Sciatic nerve (tissue), 2 donors: ENCODE measurements at regions not wholly inside any gene's neighbourhood (a gene's known extent, or its start where the extent isn't known, plus 50 kb on each side); places are given as distances from the start of the nearest gene placed in this dataset.

Source experiments
- ATAC-seq: fragments of 200-7000 bp; cut with Tn5 transposase; one replicate; pipeline ENCODE4 v1.9.1; 2020; ENCODE audit warnings: mild to moderate bottlenecking, moderate library complexity
- DNase-seq: peaks from one replicate; pipeline ENCODE4 v3.0.0-alpha.2; 2020; ENCODE audit warnings: low spot score
- intact Hi-C: fragments of 100-400 bp; cut with DNase I; formaldehyde crosslinking; loops from one replicate; pipeline ENCODE4 v1.14.2; 2022
- donor health status: DM: no; HTN: no; CAD: no.
- donor health status: DM: no; HTN: no; CAD: no.

DNA sequence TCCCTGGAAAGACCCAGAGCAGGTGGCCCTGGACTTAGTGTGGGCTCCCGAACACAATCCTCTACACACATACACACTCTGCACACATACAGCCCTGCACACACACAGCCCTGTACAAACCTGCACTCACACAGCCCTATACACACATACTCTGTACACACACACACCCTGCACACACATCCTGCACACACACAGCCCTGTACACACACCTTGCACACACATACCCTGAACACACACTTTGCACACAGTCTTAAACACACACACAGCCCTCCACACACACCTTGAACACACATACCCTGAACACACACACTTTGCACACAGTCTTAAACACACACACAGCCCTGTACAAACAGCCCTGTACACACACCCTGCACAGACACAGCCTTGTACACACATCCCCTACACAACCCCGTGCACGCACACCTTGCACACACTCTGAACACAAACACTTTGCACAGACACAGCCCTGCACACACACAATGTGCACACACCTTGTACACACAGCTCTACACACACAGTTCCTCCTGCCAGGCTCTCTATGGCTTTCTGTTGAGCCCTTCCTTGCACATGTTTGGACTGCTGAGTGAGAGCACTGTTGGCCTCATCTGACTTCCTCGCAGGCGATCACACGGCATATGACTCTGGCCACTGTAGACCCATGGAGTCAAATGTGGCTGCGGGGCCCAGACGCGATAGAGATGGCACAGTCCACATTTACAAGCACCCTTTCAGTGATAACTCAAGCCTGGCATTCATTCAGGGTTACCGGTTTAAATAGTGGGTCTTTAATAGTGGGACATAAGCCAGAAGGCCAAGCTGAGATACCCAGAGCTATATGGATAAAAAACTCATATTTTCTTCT is 245.7 kb upstream of the IRX1 start:
- DNase-seq (peak; percentile 22), ATAC-seq (no peak)
- intact Hi-C loops, result loop anchor here (1.0 kb wide), 1 partner anchor 45 kb away; no protein-coding TSS in a partner anchor

DNA sequence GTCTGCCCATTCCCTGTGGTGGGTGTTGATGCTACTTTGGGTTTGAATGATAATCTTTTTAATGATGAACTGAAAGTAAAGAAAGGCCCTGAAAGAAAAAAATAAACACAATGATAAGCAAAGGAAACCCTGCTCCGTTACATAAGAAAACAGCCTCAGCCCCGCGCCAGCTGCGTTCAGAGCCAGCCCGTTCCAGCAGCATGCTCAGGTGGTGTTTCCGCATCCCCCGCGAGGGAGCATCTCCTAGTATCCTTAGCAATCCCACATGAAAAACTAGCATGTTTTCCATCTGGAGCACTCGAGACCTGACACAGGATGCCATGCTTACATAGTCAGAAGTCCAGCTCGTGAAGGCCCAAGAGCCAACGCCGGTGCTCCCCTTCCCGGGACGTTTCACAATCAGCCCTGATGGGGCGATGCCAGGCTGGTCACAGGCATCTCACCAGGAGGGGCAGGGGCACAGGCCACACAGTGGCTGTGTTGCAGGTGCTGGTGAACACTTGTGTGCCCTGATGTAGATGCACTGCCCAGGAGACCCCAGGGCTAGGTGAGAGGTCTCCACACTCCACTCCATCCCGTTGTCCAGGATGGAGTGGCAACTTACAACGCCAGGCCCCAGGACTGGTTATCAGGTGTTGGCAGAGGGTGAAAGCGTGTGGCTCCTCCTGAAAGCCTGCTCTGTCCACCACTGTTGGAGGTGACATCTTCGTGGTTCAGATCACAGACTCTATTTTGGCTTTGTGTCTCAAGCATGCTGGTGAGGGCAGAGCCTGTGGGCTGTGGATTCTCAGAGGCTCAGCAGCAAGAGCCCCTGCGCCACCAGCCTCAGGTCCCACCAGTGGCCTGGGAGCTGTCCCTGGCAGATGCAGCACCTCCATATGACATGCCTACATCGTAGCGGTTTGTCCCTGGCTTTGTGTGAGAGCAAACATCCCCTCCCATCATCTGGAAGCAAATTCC is 246.8 kb upstream of the IRX1 start:
- intact Hi-C loops, result no loop called here
- no peak for ATAC-seq
- peak; percentile 42 for DNase-seq

DNA sequence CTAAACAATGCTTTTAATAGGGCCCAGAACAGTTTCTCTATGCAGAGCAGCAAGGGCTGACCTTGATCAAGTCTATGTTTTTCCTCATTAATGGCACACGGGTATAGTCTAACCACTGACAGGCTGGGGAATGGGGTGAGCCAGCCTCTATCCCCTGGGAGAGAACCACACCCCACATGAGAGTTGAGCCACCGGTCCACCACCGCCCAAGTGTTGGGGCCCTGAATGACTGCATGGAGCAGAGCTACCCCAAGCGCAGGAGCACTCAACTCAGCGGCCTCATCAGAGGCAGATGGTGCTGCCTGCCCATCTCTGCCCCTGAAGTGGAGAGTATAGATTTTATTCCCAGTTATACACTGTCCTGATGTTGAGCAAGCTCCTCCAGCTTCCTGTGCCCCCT is 247.9 kb upstream of the IRX1 start:
- peak; percentile 25 for DNase-seq

GRCh38 chr5:3346111-3346820 is 249.4 kb upstream of the IRX1 start:
- peak; percentile 25 for DNase-seq
- ATAC-seq, result no peak
- intact Hi-C loops, result no loop called here

More for the DNA sequence above, 247.9 kb upstream of the IRX1 start:
- intact Hi-C loops, result no loop called here
- no peak for ATAC-seq

GRCh38 chr5:3345195-3345594 is 250.4 kb upstream of the IRX1 start:
- peak; percentile 33 for DNase-seq
- no peak for ATAC-seq
- intact Hi-C loops, result no loop called here

GRCh38 chr5:3344671-3345070 is 251.0 kb upstream of the IRX1 start:
- no peak for ATAC-seq
- peak; percentile 37 for DNase-seq
- intact Hi-C loops, result no loop called here

- intact Hi-C loops, result no loop called here
- ATAC-seq (no peak), DNase-seq (peak; percentile 12)
These were observed 251.7 kb upstream of the IRX1 start for GRCh38 chr5:3343911-3344310.

DNA sequence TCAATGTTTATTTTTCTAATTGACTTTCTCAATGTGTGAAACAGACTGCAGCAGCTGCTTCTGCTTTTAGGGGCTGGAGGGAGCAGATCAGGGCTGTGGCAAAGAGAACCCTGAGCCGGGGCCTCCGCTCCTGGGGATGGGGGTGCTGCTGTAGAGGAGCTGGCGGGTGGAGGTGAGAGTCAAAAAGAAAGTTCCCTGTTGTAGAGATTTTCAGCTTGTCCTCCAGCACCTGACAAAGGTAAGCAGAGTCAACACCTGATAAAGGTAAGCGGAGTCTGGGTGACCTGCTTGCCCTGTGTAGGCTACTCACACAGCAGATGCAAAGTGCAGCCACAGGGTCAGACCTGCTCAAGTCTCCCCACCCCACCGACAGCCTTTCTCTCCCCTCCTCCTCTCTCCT is 252.4 kb upstream of the IRX1 start:
- no peak for ATAC-seq
- no peak for DNase-seq
- intact Hi-C loops, result no loop called here

GRCh38 chr5:3342271-3343100 is 253.1 kb upstream of the IRX1 start:
- intact Hi-C loops, result no loop called here
- DNase-seq (no peak), ATAC-seq (no peak)

DNA sequence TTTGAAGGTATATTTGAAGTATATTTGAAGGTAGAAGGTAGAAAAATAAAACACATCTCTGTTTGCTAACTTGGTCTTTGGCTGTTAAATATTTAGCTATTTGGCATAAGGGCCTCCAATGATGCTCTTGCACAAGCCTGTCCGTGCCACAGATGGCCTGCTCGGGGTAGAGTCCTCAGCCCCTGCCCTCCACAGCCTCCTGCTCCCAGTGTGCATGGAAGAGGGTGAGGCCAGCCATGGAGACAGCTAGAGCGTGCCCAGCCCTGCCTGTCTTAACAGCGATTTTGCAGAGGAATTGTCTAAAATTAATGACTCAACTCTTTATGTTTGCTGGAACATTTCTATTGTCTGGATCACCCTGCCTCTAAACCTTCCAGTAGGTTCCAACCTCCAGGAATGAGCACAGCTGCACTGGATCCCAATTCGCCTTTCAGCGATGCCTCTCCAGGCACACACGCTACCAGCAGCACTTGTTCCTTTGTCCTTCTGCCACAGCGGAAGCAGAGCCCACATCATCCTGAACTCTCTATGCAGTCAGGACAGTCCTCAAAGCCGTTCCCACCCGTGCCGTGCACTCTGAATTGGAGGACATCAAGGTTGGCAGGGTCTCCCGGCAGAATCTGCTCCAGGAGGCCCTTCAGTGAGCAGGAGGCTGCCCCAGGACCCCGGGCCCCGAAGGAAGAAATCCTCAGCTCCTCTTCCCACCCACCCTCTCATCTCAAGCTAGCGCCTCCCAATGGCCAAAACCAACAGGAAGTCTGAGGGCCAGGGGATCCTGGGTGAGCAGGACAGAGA is 254.0 kb upstream of the IRX1 start:
- DNase-seq (no peak), ATAC-seq (no peak)
- intact Hi-C loops, result no loop called here

GRCh38 chr5:3340471-3340870 is 255.2 kb upstream of the IRX1 start:
- intact Hi-C loops, result no loop called here
- no peak for DNase-seq
- no peak for ATAC-seq

DNA sequence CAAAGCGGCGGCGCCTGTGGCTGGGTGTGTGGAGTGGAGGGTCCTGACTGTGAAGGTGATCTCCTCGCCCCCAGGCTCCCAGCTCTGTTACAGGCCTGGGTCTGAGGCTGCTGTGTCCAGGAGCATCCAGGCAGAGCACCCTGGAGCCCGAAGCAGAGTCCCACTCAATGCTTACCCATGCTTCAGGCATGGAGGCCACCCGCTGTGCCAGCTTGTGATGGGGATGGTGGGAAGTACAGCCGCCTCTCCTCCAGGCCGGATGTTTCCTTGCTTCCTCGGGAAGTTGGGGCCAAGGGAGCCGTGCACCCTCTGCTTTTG is 255.9 kb upstream of the IRX1 start:
- intact Hi-C loops, result no loop called here
- DNase-seq (no peak), ATAC-seq (no peak)

- intact Hi-C loops, result no loop called here
- ATAC-seq (no peak), DNase-seq (no peak)
These were observed 256.4 kb upstream of the IRX1 start for GRCh38 chr5:3339092-3339797.

DNA sequence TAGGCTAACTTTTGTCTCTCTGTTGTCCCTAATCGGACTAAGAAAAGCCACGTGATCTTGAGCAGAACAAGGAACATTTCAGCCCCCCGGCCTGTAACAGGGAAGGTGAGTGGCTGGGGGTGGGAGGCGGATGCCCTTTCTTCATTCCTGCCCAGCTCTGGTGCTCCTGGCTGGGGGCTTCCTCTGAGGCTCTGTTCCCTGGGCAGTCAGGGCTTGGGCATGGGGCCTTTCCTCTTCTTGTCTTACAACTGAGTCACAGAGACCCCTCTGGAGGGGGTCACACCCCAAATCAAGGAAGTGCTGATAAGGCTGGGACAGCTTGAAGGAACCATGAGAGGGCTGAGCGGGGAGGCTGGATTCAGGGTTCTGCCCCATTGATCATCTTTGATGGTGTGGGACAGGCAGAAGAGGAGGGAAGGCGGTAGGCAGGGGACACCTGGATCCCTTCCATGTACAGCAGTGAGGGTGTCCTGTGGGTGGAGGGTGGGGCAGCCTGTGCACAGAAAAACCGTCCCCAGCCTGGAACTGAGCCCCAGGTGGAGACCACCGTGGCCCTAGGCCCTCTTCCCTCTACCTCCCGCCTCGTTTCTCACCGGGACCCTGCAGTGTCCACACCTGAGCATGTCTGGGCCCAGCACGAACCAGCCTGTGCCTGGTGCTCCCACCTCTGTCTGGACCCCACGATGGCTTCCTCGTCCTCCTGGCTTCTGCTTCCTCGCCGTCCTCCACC is 257.7 kb upstream of the IRX1 start:
- intact Hi-C loops, result no loop called here
- ATAC-seq, result no peak
- DNase-seq, result no peak

DNA sequence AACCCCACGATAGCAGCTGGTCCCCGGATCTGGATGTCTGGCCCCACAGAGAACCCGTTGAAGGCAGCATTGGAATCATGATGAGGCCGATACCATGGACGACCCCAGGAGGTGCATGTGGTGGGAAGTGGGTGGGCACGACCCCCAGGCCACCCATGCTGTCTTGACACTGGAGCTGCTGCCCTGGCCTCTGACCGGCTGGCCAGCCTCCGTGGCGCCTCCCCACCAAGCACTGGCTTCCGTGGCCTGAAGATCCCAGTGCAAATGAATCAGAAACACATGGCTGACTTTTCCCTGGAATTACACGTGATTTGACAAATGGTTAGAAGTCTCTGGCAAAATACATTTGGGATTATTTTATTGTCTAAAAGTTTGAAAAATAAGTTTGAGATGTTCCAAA is 259.0 kb upstream of the IRX1 start:
- no peak for ATAC-seq
- DNase-seq, result no peak
- intact Hi-C loops, result no loop called here

DNA sequence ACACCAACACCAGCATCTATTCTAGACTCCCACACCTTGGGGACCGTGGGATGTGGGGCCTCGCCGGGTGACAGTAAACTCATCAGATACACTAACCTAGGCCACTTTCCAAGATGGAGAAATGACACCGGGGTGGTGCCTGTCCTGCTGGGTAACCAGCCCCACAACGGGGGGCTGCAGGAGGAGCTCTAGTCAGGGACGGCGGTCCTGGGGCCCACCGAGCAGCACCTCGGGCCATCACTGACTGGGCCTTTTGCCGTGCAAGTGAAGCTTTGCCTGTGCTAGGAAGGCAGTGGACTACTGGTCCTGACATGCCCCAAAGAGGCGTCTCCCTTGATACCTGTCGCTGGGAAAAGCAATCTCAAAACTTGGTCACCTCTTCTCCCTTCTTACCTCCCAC is 260.3 kb upstream of the IRX1 start:
- intact Hi-C loops, result no loop called here
- DNase-seq (no peak), ATAC-seq (no peak)

- DNase-seq, result no peak
- intact Hi-C loops, result no loop called here
- ATAC-seq, result no peak
These were observed 261.8 kb upstream of the IRX1 start for GRCh38 chr5:3333836-3334235.
